ENCODE measurements at regions not wholly inside any gene's neighbourhood (a gene's known extent, or its start where the extent isn't known, plus 50 kb on each side); places are given as distances from the start of the nearest gene placed in this dataset.

DNA sequence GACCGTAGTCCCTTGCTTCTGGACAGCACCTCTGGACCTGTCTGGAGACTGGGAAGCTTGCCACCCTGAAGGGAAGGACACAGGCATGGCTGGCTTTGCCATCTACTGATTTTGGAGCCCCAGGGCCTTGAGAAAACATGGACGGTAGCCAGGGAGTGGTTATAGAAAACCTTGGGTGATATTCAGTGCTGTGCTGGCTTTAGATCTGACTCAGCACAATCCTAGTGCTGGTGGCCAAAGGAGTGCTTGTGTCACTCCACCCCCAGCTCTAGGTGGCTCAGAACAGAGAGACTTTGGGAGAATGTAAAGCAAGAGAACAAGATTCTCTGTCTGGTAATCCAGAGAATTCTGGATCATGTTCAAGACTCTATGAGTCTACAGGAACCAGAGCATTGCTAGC is 214.5 kb upstream of the IGF1 start:
- H3K9me3 ChIP-seq (ENCODE audit: insufficient read depth in 2 of 2, low read depth in 1 of 2, low read length in 1 of 2), result no peaks in the 10 kb centered on the region
- no peak overlapping the region for H2BK15ac ChIP-seq (ENCODE audit: low read length)
- TF ChIP-seq TAF7 (optimal IDR thresholded peaks at IDR 0.05; ENCODE audit: borderline replicate concordance, low read depth, low read length), result no peak
- 0 out of 2 replicates have a peak, but pooled peaks have one; percentile 8 for TF ChIP-seq MAFK (IDR thresholded peaks at IDR 0.05; ENCODE audit: low read depth, low read length)
- no peak overlapping the region for H3K27ac ChIP-seq (ENCODE audit: low read depth, low read length)
- no peak overlapping the region for H2AFZ ChIP-seq (ENCODE audit: low read length)
- CTCF ChIA-PET (ENCODE audit: partially characterized antibody), result interaction anchor here (0.6 to 1.5 kb wide), 3 partner anchors 8 to 101 kb away, joined by 4 to 13 read pairs (median 4); no protein-coding TSS in a partner anchor
- no peaks in the 10 kb centered on the region; the same call in 1 of the 2 replicates for H3K23me2 ChIP-seq (ENCODE audit: low read depth, low read length)
- H4K20me1 ChIP-seq (replicated peaks in 1 of 2; ENCODE audit: control insufficient read depth in 1 of 2, insufficient read depth in 2 of 2, low read length in 2 of 2), result no peaks in the 10 kb centered on the region
- no peak overlapping the region for H3K9ac ChIP-seq (replicated peaks in 1 of 4; ENCODE audit: extremely low read depth in 1 of 4, low read depth in 3 of 4, low read length in 3 of 4)
- peaks cover 0 to 4% (median 2%) of the 10 kb centered on the region in 4 experiments; a peak in 1 of 7 replicates for H3K4me1 ChIP-seq (replicated peaks in 1 of 4; ENCODE audit: control insufficient read depth in 3 of 4, insufficient read depth in 4 of 4, low read length in 3 of 4)
- no peak overlapping the region for H3K4me3 ChIP-seq (ENCODE audit: extremely low read depth in 1 of 4, insufficient read depth in 2 of 4, low read depth in 3 of 4, low read length in 4 of 4)
- peak overlapping the region; percentile 66; the same call in 1 of the 2 replicates for H2BK5ac ChIP-seq (ENCODE audit: low read depth, low read length)
- H3K18ac ChIP-seq (ENCODE audit: extremely low read depth, low read length), result no peak overlapping the region
- no peak overlapping the region for H3K23ac ChIP-seq (ENCODE audit: insufficient read length)
- 96% methylated on average over 2 of the region's 2 CpGs; no CpG with 5 or more reads in 1 of the 2 experiments for WGBS, 2 experiments (ENCODE audit: extremely low coverage in 1 of 2, insufficient coverage in 1 of 2, insufficient read length in 1 of 2, insufficient replicate concordance in 2 of 2, low coverage in 1 of 2, low lambda C conversion rate in 2 of 2, missing lambda C conversion rate in 1 of 2)
- no peak overlapping the region for H3K14ac ChIP-seq (ENCODE audit: insufficient read length)
- no peak overlapping the region for H4K5ac ChIP-seq (ENCODE audit: insufficient read length, low read depth, low read length)
- no peaks in the 10 kb centered on the region for H3K36me3 ChIP-seq (ENCODE audit: control insufficient read depth in 2 of 4, insufficient read depth in 4 of 4, low read length in 3 of 4)
- no peaks in the 10 kb centered on the region for H3K27me3 ChIP-seq (replicated peaks in 1 of 4; ENCODE audit: control insufficient read depth in 3 of 4, extremely low read depth in 1 of 4, insufficient read depth in 3 of 4, low read length in 3 of 4)
- H2BK120ac ChIP-seq (replicated peaks; ENCODE audit: low read depth, low read length), result no peak overlapping the region
- no peak overlapping the region for H3K4ac ChIP-seq (replicated peaks; ENCODE audit: insufficient read length, low read depth, low read length)
- FAIRE-seq (no peak), DNase-seq (ENCODE audit: low read depth in 1 of 2, low spot score in 2 of 2) (no peak)
- no peak overlapping the region for H3K56ac ChIP-seq (replicated peaks; ENCODE audit: insufficient read length, low read depth, low read length)
- H4K8ac ChIP-seq (ENCODE audit: extremely low read depth, insufficient read depth, low read length), result no peak overlapping the region; the same call in 1 of the 2 replicates
- no peaks in the 10 kb centered on the region for H3K79me2 ChIP-seq (ENCODE audit: control insufficient read depth in 1 of 2, insufficient read depth in 2 of 2, low read length in 2 of 2)
- H2BK12ac ChIP-seq (ENCODE audit: low read depth, low read length), result no peak overlapping the region
- no peak overlapping the region for H2BK20ac ChIP-seq (ENCODE audit: low read length)
- H4K91ac ChIP-seq (replicated peaks; ENCODE audit: insufficient read length, low read length), result no peak overlapping the region
- H3K79me1 ChIP-seq (ENCODE audit: low read depth, low read length), result no peaks in the 10 kb centered on the region
- POLR2A ChIA-PET (ENCODE audit: partially characterized antibody), result no interaction called here
- no peak overlapping the region for H3K4me2 ChIP-seq (ENCODE audit: insufficient read depth in 1 of 2, low read depth in 2 of 2, low read length in 2 of 2)
- no peak overlapping the region for H2AK5ac ChIP-seq (ENCODE audit: low read depth, low read length)

All from H1 (cell line).